ENCODE measurements at regions not wholly inside any gene's neighbourhood (a gene's known extent, or its start where the extent isn't known, plus 50 kb on each side); places are given as distances from the start of the nearest gene placed in this dataset.

GRCh38 chr2:9077691-9078090 is 74.2 kb upstream of the MBOAT2 start:
- H2AFZ ChIP-seq (ENCODE audit: low read length), result no peak overlapping the region

GRCh38 chr2:9076755-9077154 is 73.3 kb upstream of the MBOAT2 start:
- no peak for TF ChIP-seq CTCF (IDR thresholded peaks at IDR 0.05; ENCODE audit: low read length)
- no peak for TF ChIP-seq EZH2 (IDR thresholded peaks at IDR 0.05; ENCODE audit: borderline replicate concordance, low read length)
- H3K9ac ChIP-seq (ENCODE audit: low read length), result no peak overlapping the region
- no peaks in the 10 kb centered on the region for H3K9me3 ChIP-seq (ENCODE audit: low read length)
- no peak overlapping the region for H2AFZ ChIP-seq (ENCODE audit: low read length)
- H3K4me3 ChIP-seq (ENCODE audit: low read depth, low read length, poor library complexity, severe bottlenecking), result no peak overlapping the region
- no peaks in the 10 kb centered on the region for H3K79me2 ChIP-seq (ENCODE audit: insufficient read depth, low read length)
- no peaks in the 10 kb centered on the region for H3F3A ChIP-seq (ENCODE audit: insufficient read depth, low read length)
- no peaks in the 10 kb centered on the region for H3K36me3 ChIP-seq (ENCODE audit: insufficient read depth, low read length)
- H3K4me2 ChIP-seq (ENCODE audit: low read length), result no peak overlapping the region
- no peaks in the 10 kb centered on the region for H3K9me2 ChIP-seq (ENCODE audit: low read depth, low read length)
- H3K4me1 ChIP-seq (ENCODE audit: insufficient read depth, low read length, severe bottlenecking), result no peaks in the 10 kb centered on the region
- H3K27ac ChIP-seq (ENCODE audit: low read depth, low read length, poor library complexity, severe bottlenecking), result no peak overlapping the region
- no peaks in the 10 kb centered on the region for H4K20me1 ChIP-seq (ENCODE audit: insufficient read depth, low read length)
- 0 out of 2 replicates have a peak, but pooled peaks cover 4% of the 10 kb centered on the region for H3K27me3 ChIP-seq (ENCODE audit: insufficient read depth, low read length)

More at GRCh38 chr2:9077691-9078090, 74.2 kb upstream of the MBOAT2 start:
- Histone ChIP-seq H3K36me3 (ENCODE audit: insufficient read depth, low read length) (no peaks in the 10 kb centered on the region), H3K79me2 (ENCODE audit: insufficient read depth, low read length) (no peaks in the 10 kb centered on the region), H3K27ac (ENCODE audit: low read depth, low read length, poor library complexity, severe bottlenecking) (no peak overlapping the region), H3K9me2 (ENCODE audit: low read depth, low read length) (no peaks in the 10 kb centered on the region), H3K27me3 (ENCODE audit: insufficient read depth, low read length) (0 out of 2 replicates have a peak, but pooled peaks cover 4% of the 10 kb centered on the region), H3F3A (ENCODE audit: insufficient read depth, low read length) (no peaks in the 10 kb centered on the region), H3K4me3 (ENCODE audit: low read depth, low read length, poor library complexity, severe bottlenecking) (no peak overlapping the region), H3K9ac (ENCODE audit: low read length) (no peak overlapping the region), H3K9me3 (ENCODE audit: low read length) (no peaks in the 10 kb centered on the region), H4K20me1 (ENCODE audit: insufficient read depth, low read length) (no peaks in the 10 kb centered on the region), H3K4me1 (ENCODE audit: insufficient read depth, low read length, severe bottlenecking) (no peaks in the 10 kb centered on the region), H3K4me2 (ENCODE audit: low read length) (no peak overlapping the region)
- TF ChIP-seq EZH2 (IDR thresholded peaks at IDR 0.05; ENCODE audit: borderline replicate concordance, low read length), result no peak

- Histone ChIP-seq H3K4me3 (ENCODE audit: low read depth, low read length, poor library complexity, severe bottlenecking) (no peak overlapping the region), H4K20me1 (ENCODE audit: insufficient read depth, low read length) (no peaks in the 10 kb centered on the region), H3K9me3 (ENCODE audit: low read length) (no peaks in the 10 kb centered on the region), H3K4me1 (ENCODE audit: insufficient read depth, low read length, severe bottlenecking) (no peaks in the 10 kb centered on the region), H3K4me2 (ENCODE audit: low read length) (no peak overlapping the region), H3K9me2 (ENCODE audit: low read depth, low read length) (no peaks in the 10 kb centered on the region), H3K36me3 (ENCODE audit: insufficient read depth, low read length) (no peaks in the 10 kb centered on the region), H2AFZ (ENCODE audit: low read length) (no peak overlapping the region), H3K27me3 (ENCODE audit: insufficient read depth, low read length) (0 out of 2 replicates have a peak, but pooled peaks cover 4% of the 10 kb centered on the region), H3K9ac (ENCODE audit: low read length) (no peak overlapping the region), H3K79me2 (ENCODE audit: insufficient read depth, low read length) (no peaks in the 10 kb centered on the region), H3K27ac (ENCODE audit: low read depth, low read length, poor library complexity, severe bottlenecking) (no peak overlapping the region), H3F3A (ENCODE audit: insufficient read depth, low read length) (no peaks in the 10 kb centered on the region)
- TF ChIP-seq EZH2 (IDR thresholded peaks at IDR 0.05; ENCODE audit: borderline replicate concordance, low read length) (no peak), CTCF (IDR thresholded peaks at IDR 0.05; ENCODE audit: low read length) (no peak)
These were observed 72.7 kb upstream of the MBOAT2 start for GRCh38 chr2:9076210-9076609.

- Histone ChIP-seq H2AFZ (ENCODE audit: low read length) (no peak overlapping the region), H3K4me2 (ENCODE audit: low read length) (no peak overlapping the region), H3K9me3 (ENCODE audit: low read length) (no peaks in the 10 kb centered on the region), H3K79me2 (ENCODE audit: insufficient read depth, low read length) (no peaks in the 10 kb centered on the region), H3K9ac (ENCODE audit: low read length) (no peak overlapping the region), H3K27ac (ENCODE audit: low read depth, low read length, poor library complexity, severe bottlenecking) (no peak overlapping the region), H3K9me2 (ENCODE audit: low read depth, low read length) (no peaks in the 10 kb centered on the region), H3F3A (ENCODE audit: insufficient read depth, low read length) (no peaks in the 10 kb centered on the region), H3K27me3 (ENCODE audit: insufficient read depth, low read length) (0 out of 2 replicates have a peak, but pooled peaks cover 4% of the 10 kb centered on the region), H3K4me1 (ENCODE audit: insufficient read depth, low read length, severe bottlenecking) (no peaks in the 10 kb centered on the region), H4K20me1 (ENCODE audit: insufficient read depth, low read length) (no peaks in the 10 kb centered on the region), H3K4me3 (ENCODE audit: low read depth, low read length, poor library complexity, severe bottlenecking) (no peak overlapping the region), H3K36me3 (ENCODE audit: insufficient read depth, low read length) (no peaks in the 10 kb centered on the region)
- TF ChIP-seq CTCF (IDR thresholded peaks at IDR 0.05; ENCODE audit: low read length) (no peak), EZH2 (IDR thresholded peaks at IDR 0.05; ENCODE audit: borderline replicate concordance, low read length) (no peak)
These were observed 71.4 kb upstream of the MBOAT2 start for GRCh38 chr2:9074930-9075329.
